Astrocyte of the cerebellum (primary cell): ENCODE measurements at regions not wholly inside any gene's neighbourhood (a gene's known extent, or its start where the extent isn't known, plus 50 kb on each side); places are given as distances from the start of the nearest gene placed in this dataset.
"Not testable (repeated sequence)": the region's sequence is repeated elsewhere in the genome, so short reads cannot be mapped to it uniquely, and the experiment has no call there.

Experiments used
- DNase-seq: peaks from one replicate; pipeline ENCODE4 v3.0.0-alpha.2; 2011; ENCODE audit warnings: low read depth
- H3K4me3 ChIP-seq: 2 replicates; pipeline ENCODE4 v1.5.1; 2011; ENCODE audit warnings: mild to moderate bottlenecking, low read depth, low read length, moderate library complexity
- in situ Hi-C: cut with HindIII; loops from 2 replicates; pipeline ENCODE4 v1.10.0; 2017; ENCODE audit warnings: low sequenced_read_pairs
- TF ChIP-seq, protein P1 (sequence below): IDR thresholded peaks from 2 replicates; pipeline ENCODE4 v1.5.1; 2012; ENCODE audit warnings: low read length, low read depth, moderate library complexity, mild to moderate bottlenecking; ENCODE audit errors: missing control alignments

DNA sequence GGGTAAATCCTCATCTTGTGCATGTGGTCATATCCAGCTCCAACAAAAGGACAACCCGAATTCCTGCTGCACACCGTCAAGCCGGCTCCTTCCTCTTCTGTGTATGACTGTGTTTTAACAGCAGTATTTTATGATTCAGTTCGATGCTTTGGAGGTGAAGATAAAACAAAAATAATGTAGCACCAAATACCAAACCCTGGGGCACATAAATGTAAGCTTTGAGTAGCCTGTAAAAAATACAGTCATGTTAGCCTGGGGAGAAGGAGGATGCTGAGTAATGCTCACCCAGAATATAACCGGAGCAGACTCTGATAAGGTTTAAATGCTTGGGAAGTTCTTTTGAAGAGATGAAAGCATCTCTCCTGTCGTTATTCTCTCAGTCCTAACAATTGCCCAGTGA is 225.0 kb downstream of the SUCLG1 start:
- in situ Hi-C loops = no loop called here
- TF ChIP-seq, protein P1, sequence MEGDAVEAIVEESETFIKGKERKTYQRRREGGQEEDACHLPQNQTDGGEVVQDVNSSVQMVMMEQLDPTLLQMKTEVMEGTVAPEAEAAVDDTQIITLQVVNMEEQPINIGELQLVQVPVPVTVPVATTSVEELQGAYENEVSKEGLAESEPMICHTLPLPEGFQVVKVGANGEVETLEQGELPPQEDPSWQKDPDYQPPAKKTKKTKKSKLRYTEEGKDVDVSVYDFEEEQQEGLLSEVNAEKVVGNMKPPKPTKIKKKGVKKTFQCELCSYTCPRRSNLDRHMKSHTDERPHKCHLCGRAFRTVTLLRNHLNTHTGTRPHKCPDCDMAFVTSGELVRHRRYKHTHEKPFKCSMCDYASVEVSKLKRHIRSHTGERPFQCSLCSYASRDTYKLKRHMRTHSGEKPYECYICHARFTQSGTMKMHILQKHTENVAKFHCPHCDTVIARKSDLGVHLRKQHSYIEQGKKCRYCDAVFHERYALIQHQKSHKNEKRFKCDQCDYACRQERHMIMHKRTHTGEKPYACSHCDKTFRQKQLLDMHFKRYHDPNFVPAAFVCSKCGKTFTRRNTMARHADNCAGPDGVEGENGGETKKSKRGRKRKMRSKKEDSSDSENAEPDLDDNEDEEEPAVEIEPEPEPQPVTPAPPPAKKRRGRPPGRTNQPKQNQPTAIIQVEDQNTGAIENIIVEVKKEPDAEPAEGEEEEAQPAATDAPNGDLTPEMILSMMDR = no peak
- DNase-seq = no peak
- H3K4me3 ChIP-seq = no peak overlapping the region

DNA sequence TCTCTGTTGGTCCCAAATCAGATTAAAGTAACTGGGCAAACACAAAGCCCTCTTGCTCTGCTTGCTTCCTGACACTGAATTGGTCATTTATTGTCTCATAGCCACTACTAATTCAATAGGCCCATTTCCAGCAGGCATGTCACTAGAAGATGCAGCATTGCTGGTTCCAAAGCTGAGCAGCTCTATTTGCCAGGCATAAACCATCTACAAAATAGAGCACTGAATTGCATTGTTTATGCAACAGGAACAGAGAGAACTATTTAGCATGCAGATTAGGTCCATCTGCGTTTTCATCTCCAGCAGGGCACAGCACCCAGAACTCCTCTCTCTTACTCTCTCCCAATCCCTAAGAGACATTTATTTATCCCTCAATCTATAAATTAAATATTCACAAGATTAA is 227.6 kb downstream of the SUCLG1 start:
- in situ Hi-C loops = no loop called here
- TF ChIP-seq, protein P1 = no peak
- no peak for DNase-seq
- no peak overlapping the region for H3K4me3 ChIP-seq

DNA sequence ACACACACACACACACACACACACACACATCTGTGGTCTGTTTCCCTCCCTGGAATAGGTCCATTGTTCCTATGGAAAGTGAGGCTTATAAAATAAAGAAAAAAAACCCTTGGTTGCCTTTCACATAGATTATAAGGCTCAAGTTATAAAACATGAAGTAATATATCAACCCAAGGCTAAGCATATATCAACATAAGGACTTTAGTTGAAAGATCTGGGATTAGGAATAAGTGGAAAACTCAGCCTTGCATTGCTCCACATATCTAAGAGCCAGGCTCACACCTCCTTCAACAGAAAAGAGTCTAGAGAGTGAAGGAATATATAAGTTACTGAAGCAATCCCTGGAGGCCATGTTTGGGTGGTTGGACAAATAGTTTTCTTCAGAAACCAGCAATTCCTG is 235.0 kb downstream of the SUCLG1 start:
- no peak overlapping the region for H3K4me3 ChIP-seq
- TF ChIP-seq, protein P1 = no peak
- in situ Hi-C loops = no loop called here
- DNase-seq = no peak

DNA sequence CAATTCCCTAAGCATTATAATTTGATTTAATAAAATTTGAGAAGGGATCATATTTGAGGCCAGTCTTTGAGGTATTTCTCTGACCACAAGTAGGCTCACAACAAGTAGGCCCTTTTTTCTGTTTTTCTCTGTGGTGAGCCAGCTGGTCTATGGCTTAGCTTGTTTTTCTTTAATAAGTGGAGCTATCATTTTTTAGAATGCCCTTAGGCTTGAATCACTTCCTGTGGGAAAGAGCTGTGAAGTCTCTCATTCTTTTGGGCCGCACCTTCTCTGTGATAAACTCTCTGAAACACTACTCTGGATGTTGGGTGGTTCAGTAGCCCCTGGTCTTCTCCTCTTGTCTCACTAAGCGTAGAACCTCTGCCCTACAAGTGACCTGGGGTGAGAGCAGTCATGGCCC is 235.9 kb downstream of the SUCLG1 start:
- TF ChIP-seq, protein P1 = no peak
- in situ Hi-C loops = no loop called here
- peak; percentile 55 for DNase-seq
- no peak overlapping the region for H3K4me3 ChIP-seq

DNA sequence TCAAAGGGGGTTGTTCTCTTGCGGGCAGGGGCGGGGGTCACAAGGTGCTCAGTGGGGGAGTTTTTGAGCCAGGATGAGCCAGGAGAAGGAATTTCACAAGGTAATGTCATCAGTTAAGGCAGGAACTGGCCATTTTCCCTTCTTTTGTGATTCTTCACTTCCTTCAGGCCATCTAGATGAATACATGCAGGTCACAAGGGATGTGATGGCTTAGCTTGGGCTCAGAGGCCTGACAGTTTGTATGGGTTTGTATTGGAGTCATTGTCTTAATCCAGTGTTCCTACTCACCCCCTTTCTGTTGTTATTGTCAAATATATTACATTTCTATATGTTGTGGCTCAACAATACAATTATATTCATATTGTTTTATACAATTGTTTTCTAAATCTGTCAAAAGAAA is 238.0 kb downstream of the SUCLG1 start:
- DNase-seq, in situ Hi-C loops, H3K4me3 ChIP-seq: not testable (repeated sequence)

DNA sequence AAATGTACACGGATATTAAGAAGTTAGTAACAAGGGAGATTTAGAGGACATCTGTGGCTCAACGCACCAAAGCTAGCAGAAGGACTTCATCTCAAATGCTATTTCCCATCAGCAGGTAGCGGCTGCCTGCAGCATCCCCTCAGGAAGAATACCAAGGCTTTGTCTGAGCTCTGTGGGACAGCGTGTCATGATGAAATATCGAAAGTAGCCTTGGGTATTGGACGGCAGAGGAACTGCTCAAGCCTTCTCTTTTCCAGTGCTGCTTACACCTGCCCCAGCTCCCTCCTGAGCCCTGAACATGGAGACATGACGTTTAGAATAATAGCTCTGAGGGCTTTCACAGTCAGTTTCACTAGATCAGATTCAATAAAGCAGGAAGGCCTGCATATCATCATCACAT is 241.6 kb downstream of the SUCLG1 start:
- TF ChIP-seq, protein P1 = no peak
- H3K4me3 ChIP-seq = no peak overlapping the region
- no peak for DNase-seq
- in situ Hi-C loops = no loop called here

DNA sequence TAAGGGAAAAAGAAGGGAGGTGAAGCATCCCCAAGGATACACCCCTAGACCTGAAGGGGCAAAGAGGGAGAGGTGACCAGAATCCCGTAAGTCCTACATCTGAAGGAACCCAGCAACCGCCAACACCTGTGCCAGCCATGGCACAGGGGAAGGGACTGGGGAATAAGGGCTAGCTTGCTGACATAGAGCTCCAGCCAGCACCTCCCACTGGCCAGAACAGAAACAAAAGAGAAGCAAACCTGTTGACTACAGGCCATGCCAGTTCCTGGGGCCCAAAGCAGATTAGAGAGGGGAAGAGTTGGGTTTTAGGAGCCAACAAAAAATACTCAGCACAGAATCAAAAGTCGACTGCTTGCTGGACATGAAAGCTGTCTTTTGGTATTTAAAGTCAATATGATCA is 244.6 kb downstream of the SUCLG1 start:
- TF ChIP-seq, protein P1 = no peak

More for the DNA sequence above, 244.6 kb downstream of the SUCLG1 start:
- no peak for DNase-seq
- H3K4me3 ChIP-seq = no peak overlapping the region
- in situ Hi-C loops = no loop called here
